H1 (cell line): ENCODE measurements at regions not wholly inside any gene's neighbourhood (a gene's known extent, or its start where the extent isn't known, plus 50 kb on each side); places are given as distances from the start of the nearest gene placed in this dataset.

Experiments used
- CTCF ChIA-PET: fragments of 300-600 bp; sonication (Branson Sonifier 250); formaldehyde crosslinking; loops from one replicate; lab custom pipeline; 2021; ENCODE audit not compliant: partially characterized antibody; lab: Charles Lee
- POLR2A ChIA-PET: fragments of 300-600 bp; sonication (Branson Sonifier 250); formaldehyde crosslinking; loops from one replicate; lab custom pipeline; 2021; ENCODE audit warnings: inconsistent platforms; ENCODE audit not compliant: partially characterized antibody; lab: Charles Lee
- DNase-seq, 2 experiments: peaks; one replicate each; pipeline versions ENCODE4 v3.0.0 to v3.0.0-alpha.2; 2010 to 2022; ENCODE audit warnings: low spot score in 2 of 2, low read depth in 1 of 2, mixed read lengths in 1 of 2
- FAIRE-seq: peaks from 2 replicates; lab custom pipeline; 2011; peaks lifted over from hg19 to GRCh38; lab: Jason Lieb, UNC
- H2AFZ ChIP-seq: 2 replicates; pipeline ENCODE4 v1.8.1; 2012; ENCODE audit warnings: low read length, inconsistent platforms
- H2AK5ac ChIP-seq: 2 replicates; pipeline ENCODE4 v1.6.1; 2013; ENCODE audit warnings: low read depth, low read length
- H2BK120ac ChIP-seq: replicated peaks from 2 replicates; pipeline ENCODE3; 2013; ENCODE audit warnings: low read depth, low read length, inconsistent platforms
- H2BK12ac ChIP-seq: 2 replicates; pipeline ENCODE4 v1.6.1; 2013; ENCODE audit warnings: low read depth, low read length
- H2BK15ac ChIP-seq: 2 replicates; pipeline ENCODE4 v1.6.1; 2013; ENCODE audit warnings: low read length
- H2BK20ac ChIP-seq: 2 replicates; pipeline ENCODE4 v1.6.1; 2013; ENCODE audit warnings: low read length
- H2BK5ac ChIP-seq: 2 replicates; pipeline ENCODE4 v1.6.1; 2013; ENCODE audit warnings: low read depth, low read length
- H3K14ac ChIP-seq: 2 replicates; pipeline ENCODE4 v1.6.1; 2013; ENCODE audit warnings: inconsistent platforms; ENCODE audit not compliant: insufficient read length
- H3K18ac ChIP-seq: 2 replicates; pipeline ENCODE4 v1.6.1; 2013; ENCODE audit warnings: low read length; ENCODE audit errors: extremely low read depth
- H3K23ac ChIP-seq: 2 replicates; pipeline ENCODE4 v1.6.1; 2013; ENCODE audit warnings: inconsistent platforms; ENCODE audit not compliant: insufficient read length
- H3K23me2 ChIP-seq: 2 replicates; pipeline ENCODE4 v1.6.1; 2013; ENCODE audit warnings: low read depth, low read length
- H3K27ac ChIP-seq: 2 replicates; pipeline ENCODE4 v1.6.1; 2011; ENCODE audit warnings: low read depth, low read length, inconsistent platforms
- H3K27me3 ChIP-seq, 4 experiments: replicated peaks in 1 of 4; 1 replicate in 1 of 4; 2 replicates in 3 of 4; pipeline versions ENCODE4 v1.6.1 to v1.8.1; 2011 to 2013; ENCODE audit warnings: low read length in 3 of 4, mild to moderate bottlenecking in 3 of 4, inconsistent platforms in 2 of 4, mixed read lengths in 2 of 4, moderate library complexity in 1 of 4; ENCODE audit not compliant: control insufficient read depth in 3 of 4, insufficient read depth in 3 of 4; ENCODE audit errors: extremely low read depth in 1 of 4
- H3K36me3 ChIP-seq, 4 experiments: 2 replicates each; pipeline versions ENCODE4 v1.6.1 to v1.8.1; 2011 to 2013; ENCODE audit warnings: mild to moderate bottlenecking in 4 of 4, low read length in 3 of 4, moderate library complexity in 2 of 4, control low read depth in 1 of 4, inconsistent platforms in 1 of 4; ENCODE audit not compliant: insufficient read depth in 4 of 4, control insufficient read depth in 2 of 4
- H3K4ac ChIP-seq: replicated peaks from 2 replicates; pipeline ENCODE3; 2013; ENCODE audit warnings: low read length, low read depth, mixed read lengths, inconsistent platforms; ENCODE audit not compliant: insufficient read length
- H3K4me1 ChIP-seq, 4 experiments: replicated peaks in 1 of 4; 1 replicate in 1 of 4; 2 replicates in 3 of 4; pipeline versions ENCODE4 v1.6.1 to v1.8.1; 2011 to 2013; ENCODE audit warnings: low read length in 3 of 4, inconsistent platforms in 2 of 4, mixed read lengths in 1 of 4; ENCODE audit not compliant: insufficient read depth in 4 of 4, control insufficient read depth in 3 of 4
- H3K4me2 ChIP-seq, 2 experiments: 2 replicates each; pipeline versions ENCODE4 v1.6.1 to v1.8.1; 2011 to 2013; ENCODE audit warnings: low read depth in 2 of 2, low read length in 2 of 2, control low read depth in 1 of 2, inconsistent platforms in 1 of 2, mild to moderate bottlenecking in 1 of 2; ENCODE audit not compliant: insufficient read depth in 1 of 2
- H3K4me3 ChIP-seq, 4 experiments: fragments of 200-600, 300-600 bp in 1 of 4; sonication (generic), shearing (Covaris generic), sonication (Bioruptor Twin) in 1 of 4; 2 replicates each; pipeline versions ENCODE4 v1.5.1 to v1.8.1; 2011 to 2016; ENCODE audit warnings: low read length in 4 of 4, low read depth in 3 of 4, control low read depth in 2 of 4, inconsistent platforms in 2 of 4, mild to moderate bottlenecking in 2 of 4, mixed read lengths in 1 of 4, moderate library complexity in 1 of 4; ENCODE audit not compliant: insufficient read depth in 2 of 4; ENCODE audit errors: extremely low read depth in 1 of 4
- H3K56ac ChIP-seq: replicated peaks from 2 replicates; pipeline ENCODE3; 2013; ENCODE audit warnings: low read depth, mild to moderate bottlenecking, mixed read lengths, low read length, inconsistent platforms; ENCODE audit not compliant: insufficient read length
- H3K79me1 ChIP-seq: 2 replicates; pipeline ENCODE4 v1.6.1; 2013; ENCODE audit warnings: low read depth, low read length, control low read depth
- H3K79me2 ChIP-seq, 2 experiments: 2 replicates each; pipeline versions ENCODE4 v1.6.1 to v1.8.1; 2012 to 2013; ENCODE audit warnings: low read length in 2 of 2, mild to moderate bottlenecking in 2 of 2, inconsistent platforms in 1 of 2; ENCODE audit not compliant: insufficient read depth in 2 of 2, control insufficient read depth in 1 of 2
- H3K9ac ChIP-seq, 4 experiments: replicated peaks in 1 of 4; 1 replicate in 1 of 4; 2 replicates in 3 of 4; pipeline versions ENCODE4 v1.6.1 to v1.8.1; 2011 to 2013; ENCODE audit warnings: low read depth in 3 of 4, low read length in 3 of 4, control low read depth in 2 of 4, mild to moderate bottlenecking in 2 of 4, moderate library complexity in 2 of 4, inconsistent platforms in 1 of 4; ENCODE audit errors: extremely low read depth in 1 of 4
- H3K9me3 ChIP-seq, 2 experiments: 2 replicates each; pipeline versions ENCODE4 v1.6.1 to v1.8.1; 2012 to 2013; ENCODE audit warnings: mild to moderate bottlenecking in 2 of 2, moderate library complexity in 2 of 2, control low read depth in 1 of 2, inconsistent platforms in 1 of 2, low read depth in 1 of 2, low read length in 1 of 2, mixed read lengths in 1 of 2; ENCODE audit not compliant: insufficient read depth in 2 of 2
- H4K20me1 ChIP-seq, 2 experiments: replicated peaks in 1 of 2; 2 replicates each; pipeline versions ENCODE3 to v1.8.1; 2011 to 2013; ENCODE audit warnings: inconsistent platforms in 2 of 2, low read length in 2 of 2, mild to moderate bottlenecking in 1 of 2; ENCODE audit not compliant: insufficient read depth in 2 of 2, control insufficient read depth in 1 of 2
- H4K5ac ChIP-seq: 2 replicates; pipeline ENCODE4 v1.6.1; 2013; ENCODE audit warnings: low read length, low read depth, mixed read lengths, inconsistent platforms; ENCODE audit not compliant: insufficient read length
- H4K8ac ChIP-seq: 2 replicates; pipeline ENCODE4 v1.8.0; 2013; ENCODE audit warnings: mild to moderate bottlenecking, moderate library complexity, low read length, inconsistent platforms; ENCODE audit not compliant: insufficient read depth; ENCODE audit errors: extremely low read depth
- H4K91ac ChIP-seq: replicated peaks from 2 replicates; pipeline ENCODE3; 2013; ENCODE audit warnings: low read length, mixed read lengths, inconsistent platforms; ENCODE audit not compliant: insufficient read length
- EZH2 ChIP-seq: fragments of 200-600 bp; sonication (generic); IDR thresholded peaks from 2 replicates; pipeline ENCODE4 v1.7.1; 2012; ENCODE audit warnings: low read depth, mild to moderate bottlenecking, moderate library complexity, low read length, inconsistent platforms; ENCODE audit not compliant: severe bottlenecking
- HDAC2 ChIP-seq, 2 experiments: fragments of 300-600 bp in 1 of 2; sonication (generic) in 1 of 2; IDR thresholded peaks; 2 replicates each; pipeline ENCODE4 v1.6.1; 2011 to 2012; ENCODE audit warnings: low read depth in 2 of 2, low read length in 2 of 2, mild to moderate bottlenecking in 2 of 2, moderate library complexity in 2 of 2, borderline replicate concordance in 1 of 2, inconsistent platforms in 1 of 2
- POLR2AphosphoS5 ChIP-seq: IDR thresholded peaks from 2 replicates; pipeline ENCODE4 v1.6.1; 2011; ENCODE audit warnings: low read depth, low read length
- RBBP5 ChIP-seq: IDR thresholded peaks from 2 replicates; pipeline ENCODE4 v1.7.1; 2012; ENCODE audit warnings: low read depth, mild to moderate bottlenecking, inconsistent platforms, low read length, moderate library complexity, borderline replicate concordance
- TEAD4 ChIP-seq: IDR thresholded peaks from 2 replicates; pipeline ENCODE4 v1.6.1; 2012; ENCODE audit warnings: low read depth, low read length, inconsistent platforms, mixed read lengths
- ZNF274 ChIP-seq: IDR thresholded peaks from 2 replicates; pipeline ENCODE4 v1.7.0; 2012; ENCODE audit warnings: low read length, borderline replicate concordance; ENCODE audit errors: extremely low read depth
- WGBS, 2 experiments: shearing (Covaris generic) in 1 of 2; methylation state at CpG; one replicate each; pipeline versions ENCODE4 v1.1.6 to v1.1.7; 2013 to 2015; ENCODE audit warnings: low lambda C conversion rate in 2 of 2, mixed read lengths in 2 of 2, inconsistent platforms in 1 of 2, low coverage in 1 of 2, missing lambda C conversion rate in 1 of 2; ENCODE audit not compliant: insufficient replicate concordance in 2 of 2, insufficient coverage in 1 of 2, insufficient read length in 1 of 2; ENCODE audit errors: extremely low coverage in 1 of 2, missing lambda C conversion rate in 1 of 2; 5-methylcytosine and 5-hydroxymethylcytosine counted together
- TF ChIP-seq, protein P1 (sequence below): IDR thresholded peaks from 2 replicates; pipeline ENCODE4 v1.6.1; 2012; ENCODE audit warnings: inconsistent platforms
- TF ChIP-seq, protein P2 (sequence below), 3 experiments: IDR thresholded peaks; 1 replicate in 2 of 3; 2 replicates in 1 of 3; pipeline versions ENCODE4 v1.5.1 to v1.6.1; 2011; ENCODE audit warnings: low read length in 3 of 3, mild to moderate bottlenecking in 3 of 3, inconsistent platforms in 2 of 3, low read depth in 1 of 3, moderate library complexity in 1 of 3; ENCODE audit not compliant: insufficient read depth in 1 of 3; ENCODE audit errors: control extremely low read depth in 1 of 3

DNA sequence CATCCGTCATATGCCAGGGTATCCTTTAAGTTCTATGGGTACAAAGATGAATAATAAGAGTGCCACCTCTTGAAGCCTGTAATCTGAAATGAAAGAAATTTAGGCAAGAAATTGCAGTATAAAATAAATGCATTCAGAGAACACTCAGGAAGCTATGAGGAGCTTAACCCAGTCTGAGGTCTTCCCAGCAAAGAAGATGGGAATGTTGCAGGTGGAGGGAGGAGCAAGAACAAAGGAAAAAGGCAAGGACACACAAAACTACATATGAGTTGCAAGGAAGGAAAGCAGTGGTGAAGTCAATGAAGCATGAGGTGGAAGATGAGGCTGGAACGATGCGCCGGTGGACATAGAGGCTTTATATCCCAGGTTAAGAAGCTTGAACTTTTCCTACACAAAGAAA lies 67.0 kb upstream of the DST start:
- H2AFZ ChIP-seq, result no peak overlapping the region
- peaks cover 0 to 80% of the 10 kb centered on the region in 2 experiments; a peak in 2 of 4 replicates for H3K79me2 ChIP-seq
- no peak overlapping the region for H3K4me2 ChIP-seq
- no peak overlapping the region for H3K23ac ChIP-seq
- WGBS, 2 experiments, result 84% methylated on average over 4 of the region's 4 CpGs; no CpG with 5 or more reads in 1 of the 2 experiments
- POLR2A ChIA-PET, result interaction anchor here (1.0 kb wide), 1 partner anchor 15 kb away, joined by 3 read pairs; no protein-coding TSS in a partner anchor
- no peak overlapping the region for H4K8ac ChIP-seq
- H2BK120ac ChIP-seq, result no peak overlapping the region
- peak overlapping the region; percentile 22; the same call in 1 of the 2 replicates for H2BK12ac ChIP-seq
- H4K5ac ChIP-seq, result no peak overlapping the region
- peaks cover 0 to 9% (median 7%) of the 10 kb centered on the region in 4 experiments; a peak in 5 of 7 replicates for H3K4me1 ChIP-seq
- H3K56ac ChIP-seq, result no peak overlapping the region
- no peak overlapping the region for H3K27ac ChIP-seq
- no peaks in the 10 kb centered on the region for H3K9me3 ChIP-seq
- H4K91ac ChIP-seq, result no peak overlapping the region
- H2AK5ac ChIP-seq, result peak overlapping the region; percentile 88; the same call in 1 of the 2 replicates
- no peak overlapping the region for H3K14ac ChIP-seq
- peak; percentile 84 for FAIRE-seq
- no peaks in the 10 kb centered on the region for H3K36me3 ChIP-seq
- H3K9ac ChIP-seq, result no peak overlapping the region
- H3K4ac ChIP-seq, result no peak overlapping the region
- H2BK15ac ChIP-seq, result no peak overlapping the region
- no peaks in the 10 kb centered on the region for H3K23me2 ChIP-seq
- 0 out of 2 replicates have a peak overlapping the region, but pooled peaks have one; percentile 11 for H3K18ac ChIP-seq
- H3K27me3 ChIP-seq, result no peaks in the 10 kb centered on the region
- H3K4me3 ChIP-seq, result no peak overlapping the region
- peaks cover 0 to 1% of the 10 kb centered on the region in 2 experiments for H4K20me1 ChIP-seq
- no peak overlapping the region for H2BK20ac ChIP-seq
- no peak for DNase-seq
- H2BK5ac ChIP-seq, result no peak overlapping the region
- CTCF ChIA-PET, result interaction anchor here (0.8 to 10.7 kb wide), 28 partner anchors 10 to 197 kb away, joined by 3 to 102 read pairs (median 6); no protein-coding TSS in a partner anchor
- H3K79me1 ChIP-seq, result no peaks in the 10 kb centered on the region; the same call in 1 of the 2 replicates
- TF ChIP-seq, protein P1, sequence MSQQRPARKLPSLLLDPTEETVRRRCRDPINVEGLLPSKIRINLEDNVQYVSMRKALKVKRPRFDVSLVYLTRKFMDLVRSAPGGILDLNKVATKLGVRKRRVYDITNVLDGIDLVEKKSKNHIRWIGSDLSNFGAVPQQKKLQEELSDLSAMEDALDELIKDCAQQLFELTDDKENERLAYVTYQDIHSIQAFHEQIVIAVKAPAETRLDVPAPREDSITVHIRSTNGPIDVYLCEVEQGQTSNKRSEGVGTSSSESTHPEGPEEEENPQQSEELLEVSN, result no peak
- TF ChIP-seq ZNF274 (no peak), RBBP5 (no peak), EZH2 (no peak), HDAC2 (IDR thresholded peaks at IDR 0.05; ENCODE audit: borderline replicate concordance in 1 of 2, low read depth in 2 of 2, low read length in 2 of 2) (no peak), POLR2AphosphoS5 (no peak), TEAD4 (no peak)
- TF ChIP-seq, protein P2, sequence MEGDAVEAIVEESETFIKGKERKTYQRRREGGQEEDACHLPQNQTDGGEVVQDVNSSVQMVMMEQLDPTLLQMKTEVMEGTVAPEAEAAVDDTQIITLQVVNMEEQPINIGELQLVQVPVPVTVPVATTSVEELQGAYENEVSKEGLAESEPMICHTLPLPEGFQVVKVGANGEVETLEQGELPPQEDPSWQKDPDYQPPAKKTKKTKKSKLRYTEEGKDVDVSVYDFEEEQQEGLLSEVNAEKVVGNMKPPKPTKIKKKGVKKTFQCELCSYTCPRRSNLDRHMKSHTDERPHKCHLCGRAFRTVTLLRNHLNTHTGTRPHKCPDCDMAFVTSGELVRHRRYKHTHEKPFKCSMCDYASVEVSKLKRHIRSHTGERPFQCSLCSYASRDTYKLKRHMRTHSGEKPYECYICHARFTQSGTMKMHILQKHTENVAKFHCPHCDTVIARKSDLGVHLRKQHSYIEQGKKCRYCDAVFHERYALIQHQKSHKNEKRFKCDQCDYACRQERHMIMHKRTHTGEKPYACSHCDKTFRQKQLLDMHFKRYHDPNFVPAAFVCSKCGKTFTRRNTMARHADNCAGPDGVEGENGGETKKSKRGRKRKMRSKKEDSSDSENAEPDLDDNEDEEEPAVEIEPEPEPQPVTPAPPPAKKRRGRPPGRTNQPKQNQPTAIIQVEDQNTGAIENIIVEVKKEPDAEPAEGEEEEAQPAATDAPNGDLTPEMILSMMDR (IDR thresholded peaks at IDR 0.05; ENCODE audit: control extremely low read depth in 1 of 3, insufficient read depth in 1 of 3, low read depth in 1 of 3, low read length in 3 of 3), result no peak
